Loucy (cell line): ENCODE measurements at regions not wholly inside any gene's neighbourhood (a gene's known extent, or its start where the extent isn't known, plus 50 kb on each side); places are given as distances from the start of the nearest gene placed in this dataset.

Experiments used
- CTCF ChIP-seq: fragments of 200-600 bp; sonication (generic); conservative IDR thresholded peaks from 2 replicates; pipeline ENCODE4 v1.5.1; 2014; ENCODE audit warnings: mild to moderate bottlenecking, antibody characterized with exemption, low read length
- EZH2phosphoT487 ChIP-seq: fragments of 200-600 bp; IDR thresholded peaks from 2 replicates; pipeline ENCODE4 v1.6.1; 2018; ENCODE audit warnings: antibody characterized with exemption, mild to moderate bottlenecking, moderate library complexity, borderline replicate concordance

GRCh38 chr4:55014876-55015275 lies 110.5 kb downstream of the KDR start:
- TF ChIP-seq EZH2phosphoT487 (no peak), CTCF (no peak)
